DMS153 treated with DMSO at 0.1 percent for 48 hours (cell line): ENCODE measurements at regions not wholly inside any gene's neighbourhood (a gene's known extent, or its start where the extent isn't known, plus 50 kb on each side); places are given as distances from the start of the nearest gene placed in this dataset.
"Not testable (repeated sequence)": the region's sequence is repeated elsewhere in the genome, so short reads cannot be mapped to it uniquely, and the experiment has no call there.

ENCODE experiments used
- DNase-seq: peaks from one replicate; lab custom pipeline; 2025; ENCODE audit not compliant: unreplicated experiment; lab: John Stamatoyannopoulos, UW

DNA sequence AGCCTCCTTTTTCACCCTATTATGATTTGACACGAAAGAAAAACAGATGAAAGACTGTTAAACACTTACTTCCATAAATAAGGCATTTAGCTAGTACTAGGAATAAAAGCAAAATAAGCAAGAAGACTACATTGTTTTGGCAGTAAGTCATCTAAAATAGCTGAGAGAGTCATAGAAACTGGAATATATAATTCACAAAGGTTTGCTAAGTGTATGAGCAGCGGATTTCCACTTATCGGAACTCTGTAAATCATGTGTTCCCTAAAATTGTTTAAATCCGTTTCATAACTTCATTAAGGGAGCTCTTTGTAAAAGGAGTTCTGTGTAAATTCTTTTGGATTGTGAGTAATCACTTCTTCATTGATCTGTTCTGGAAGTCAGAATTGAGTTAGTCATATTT is 202.5 kb upstream of the CBLB start:
- DNase-seq = no peak

DNA sequence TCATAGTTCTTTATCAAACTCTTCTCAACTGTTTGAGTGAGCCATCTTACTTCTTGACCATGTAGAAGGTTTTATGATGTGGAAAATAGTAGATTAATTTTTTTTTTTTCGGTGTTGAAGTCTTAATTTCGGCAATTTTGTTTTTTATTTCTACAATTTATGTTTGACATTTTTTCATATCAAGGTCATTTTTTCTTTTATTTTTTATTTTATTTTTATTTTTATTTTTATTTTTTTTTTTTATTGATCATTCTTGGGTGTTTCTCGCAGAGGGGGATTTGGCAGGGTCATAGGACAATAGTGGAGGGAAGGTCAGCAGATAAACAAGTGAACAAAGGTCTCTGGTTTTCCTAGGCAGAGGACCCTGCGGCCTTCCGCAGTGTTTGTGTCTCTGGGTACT is 203.8 kb upstream of the CBLB start:
- DNase-seq = not testable (repeated sequence)

DNA sequence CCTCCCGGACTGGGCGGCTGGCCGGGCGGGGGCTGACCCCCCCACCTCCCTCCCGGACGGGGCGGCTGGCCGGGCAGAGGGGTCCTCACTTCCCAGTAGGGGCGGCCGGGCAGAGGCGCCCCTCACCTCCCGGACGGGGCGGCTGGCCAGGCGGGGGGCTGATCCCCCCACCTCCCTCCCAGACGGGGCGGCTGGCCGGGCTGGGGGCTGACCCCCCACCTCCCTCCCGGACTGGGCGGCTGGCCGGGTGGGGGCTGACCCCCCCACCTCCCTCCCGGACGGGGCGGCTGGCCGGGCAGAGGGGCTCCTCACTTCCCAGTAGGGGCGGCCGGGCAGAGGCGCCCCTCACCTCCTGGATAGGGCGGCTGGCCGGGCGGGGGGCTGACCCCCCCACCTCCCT is 205.0 kb upstream of the CBLB start:
- not testable (repeated sequence) for DNase-seq

DNA sequence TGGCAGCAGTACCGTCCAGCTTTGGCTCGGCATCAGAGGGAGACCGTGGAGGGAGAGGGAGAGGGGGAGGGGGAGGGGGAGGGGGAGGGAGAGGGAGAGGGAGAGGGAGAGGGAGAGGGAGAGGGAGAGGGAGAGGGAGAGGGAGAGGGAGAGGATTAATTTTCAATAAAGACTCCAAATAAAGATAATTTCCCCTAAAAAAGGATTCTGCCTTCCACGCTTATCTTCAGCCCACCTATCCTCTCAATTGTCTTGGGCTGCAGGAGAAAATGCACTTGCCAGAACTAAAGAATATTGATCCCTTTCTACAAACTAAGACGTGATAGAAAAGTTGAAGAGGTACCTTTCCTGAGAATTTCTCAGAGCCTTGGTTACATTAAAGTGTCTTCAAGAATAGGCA is 206.9 kb upstream of the CBLB start:
- DNase-seq = not testable (repeated sequence)

DNA sequence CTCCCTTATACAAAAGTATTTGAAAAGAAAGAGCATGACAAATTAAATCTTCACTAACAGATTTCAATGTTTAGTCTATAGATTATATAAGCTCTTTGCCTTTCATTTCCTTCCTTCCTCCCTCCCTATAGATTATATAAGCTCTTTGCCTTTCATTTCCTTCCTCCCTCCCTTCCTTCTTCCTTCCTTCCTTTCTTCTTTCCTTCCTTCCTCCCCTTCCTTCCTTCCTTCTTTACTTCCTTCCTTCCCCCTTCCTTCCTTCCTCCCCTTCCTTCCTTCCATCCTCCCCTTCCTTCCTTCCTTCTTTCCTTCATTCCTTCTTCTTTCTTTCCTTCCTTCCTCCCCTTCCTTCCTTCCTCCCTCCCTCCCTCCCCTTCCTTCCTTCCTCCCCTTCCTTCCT is 209.8 kb upstream of the CBLB start:
- no peak for DNase-seq

DNA sequence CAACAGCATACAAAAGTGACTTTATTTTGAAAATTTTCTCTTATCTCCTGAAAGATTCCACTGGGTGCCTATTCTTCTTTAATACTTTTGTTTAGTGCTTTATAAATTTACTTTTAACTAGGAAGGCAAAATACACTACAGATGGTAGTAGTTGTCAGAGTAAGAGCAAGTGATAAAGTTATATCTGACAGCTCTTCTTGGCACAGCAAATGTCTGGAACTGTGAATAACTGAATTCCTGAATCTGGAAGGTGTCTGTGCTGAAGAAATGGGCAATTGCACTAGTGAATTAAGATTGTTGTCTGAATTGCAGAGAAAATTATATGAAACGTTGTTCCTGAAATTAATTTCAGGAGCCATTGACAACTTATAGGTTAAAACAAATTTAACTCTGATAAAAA is 213.8 kb upstream of the CBLB start:
- no peak for DNase-seq

DNA sequence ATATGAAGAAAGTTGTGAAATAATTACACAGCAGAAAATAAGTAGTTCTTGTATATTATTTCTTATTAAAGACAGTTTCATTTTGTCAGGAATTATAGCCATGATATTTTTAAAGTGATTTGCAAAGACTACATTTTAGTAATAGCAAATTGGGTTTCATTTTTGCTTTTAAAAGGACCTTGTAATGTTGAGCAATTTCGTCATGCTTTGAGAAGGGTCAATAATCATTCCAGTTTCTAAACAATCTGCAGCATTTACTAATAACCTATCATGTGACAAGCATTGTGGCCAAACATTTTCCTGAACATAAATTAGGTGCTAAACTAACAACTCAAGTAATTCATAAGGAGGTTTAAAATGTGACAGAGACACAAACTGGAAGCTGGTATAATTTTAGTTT is 214.4 kb upstream of the CBLB start:
- DNase-seq = no peak

DNA sequence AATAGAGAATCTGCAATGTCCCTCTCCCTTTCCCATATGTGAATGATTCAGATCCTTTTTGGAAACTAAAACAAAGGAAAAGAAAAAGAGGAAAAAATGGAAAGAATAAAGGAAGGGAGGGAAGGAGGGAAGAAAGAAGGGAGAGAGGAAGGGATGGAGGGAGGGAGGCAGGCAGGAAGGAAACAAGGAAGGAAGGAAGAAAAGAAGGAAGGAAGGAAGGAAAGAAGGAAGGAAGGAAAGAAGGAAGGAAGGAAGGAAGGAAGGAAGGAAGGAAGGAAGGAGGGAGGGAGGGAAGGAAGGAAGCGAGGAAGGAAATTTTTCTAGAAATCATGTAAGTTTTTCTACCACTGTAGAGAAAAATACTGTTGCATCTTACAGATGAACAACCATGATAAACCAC is 215.0 kb upstream of the CBLB start:
- no peak for DNase-seq

DNA sequence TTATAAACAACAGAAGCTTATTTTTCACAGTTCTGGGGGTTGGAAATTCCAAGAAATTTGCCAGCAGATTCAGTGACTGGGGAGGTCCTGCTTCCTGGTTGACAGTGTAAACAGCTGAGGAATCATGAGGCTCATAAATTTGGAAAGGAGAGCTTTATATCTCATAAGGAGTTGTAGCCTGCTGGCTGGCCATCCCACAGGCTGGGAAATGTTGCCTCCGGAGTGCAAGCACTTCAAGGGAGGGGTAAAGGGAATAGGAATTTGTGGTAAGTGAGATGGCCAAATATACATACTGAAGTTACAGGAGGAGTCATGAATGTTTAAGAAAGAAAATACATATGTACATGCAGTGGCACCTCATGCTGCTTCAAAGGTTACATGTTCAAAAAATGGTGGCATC is 217.2 kb upstream of the CBLB start:
- DNase-seq = no peak

DNA sequence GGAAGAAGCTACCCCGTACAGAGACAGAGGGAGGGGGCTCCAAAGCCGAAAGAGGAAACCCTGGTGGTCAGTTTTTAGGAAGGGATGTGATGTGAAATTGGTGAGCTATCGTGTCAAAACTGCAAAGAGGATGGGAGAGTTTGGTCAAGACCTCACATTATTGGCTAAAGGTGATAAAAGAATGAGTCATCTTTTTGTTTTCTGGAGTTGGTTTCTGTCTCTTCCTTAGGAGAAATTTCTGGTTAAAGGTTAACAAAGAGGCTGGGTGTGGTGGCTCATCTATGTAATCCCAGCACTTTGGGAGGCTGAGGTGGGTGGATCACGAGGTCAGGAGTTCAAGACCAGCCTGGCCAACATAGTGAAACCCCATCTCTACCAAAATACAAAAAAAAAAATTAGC is 217.8 kb upstream of the CBLB start:
- no peak for DNase-seq

DNA sequence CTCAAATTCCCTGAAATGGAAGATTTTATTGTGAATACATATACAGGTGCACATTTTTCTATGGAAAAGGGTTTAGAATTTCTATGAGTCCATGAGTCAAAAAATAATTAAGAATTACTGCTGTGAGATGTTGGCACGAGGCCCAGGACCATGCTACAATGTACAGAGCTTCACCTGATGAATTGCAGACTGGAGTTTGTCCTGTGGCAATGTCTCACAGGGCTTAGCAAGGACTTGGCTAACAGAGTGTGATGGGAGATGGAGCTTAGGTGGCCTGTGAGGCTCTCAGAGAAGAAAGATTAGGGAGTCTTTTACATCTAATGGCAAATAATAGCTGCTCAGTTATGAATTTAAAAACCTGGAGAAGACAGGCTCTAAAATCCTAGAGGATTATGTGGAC is 219.5 kb upstream of the CBLB start:
- DNase-seq = no peak

DNA sequence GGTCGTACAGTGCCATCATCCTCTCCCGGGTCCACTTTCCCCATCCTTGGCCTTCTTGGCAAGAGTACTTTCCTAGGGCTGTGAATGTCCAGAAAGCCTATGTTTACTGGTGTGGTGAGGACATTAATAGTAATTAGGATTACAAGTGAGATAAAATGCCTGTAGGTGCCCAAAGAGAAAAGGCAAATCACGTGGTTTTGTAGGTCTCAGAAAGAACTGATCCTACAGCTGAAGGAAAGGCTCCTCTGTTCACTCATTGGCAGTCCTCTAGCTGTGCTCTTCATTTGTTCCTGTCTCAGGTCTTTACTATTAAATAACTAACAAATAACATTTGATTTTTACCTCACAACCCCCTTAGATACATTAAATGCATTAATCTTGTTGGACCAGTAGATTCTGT is 220.1 kb upstream of the CBLB start:
- DNase-seq = no peak

DNA sequence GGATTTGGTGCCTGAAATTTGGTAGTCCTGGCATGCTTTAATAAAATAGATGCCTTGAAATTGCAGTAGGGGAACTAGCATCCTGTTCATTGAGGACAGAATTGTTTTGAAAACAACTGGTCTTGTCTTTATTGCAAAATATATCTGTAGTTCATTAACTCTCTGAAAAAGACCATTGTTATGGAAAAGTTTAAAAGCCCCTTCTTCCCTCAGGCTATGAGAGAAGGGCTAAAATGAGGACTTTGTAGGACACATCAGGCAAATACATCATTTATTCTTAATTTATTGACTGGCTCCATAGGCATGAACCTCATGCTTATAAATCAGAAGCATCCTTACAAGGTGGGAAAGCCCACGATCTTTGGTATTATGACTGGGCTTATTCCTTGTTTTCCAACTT is 221.0 kb upstream of the CBLB start:
- no peak for DNase-seq

DNA sequence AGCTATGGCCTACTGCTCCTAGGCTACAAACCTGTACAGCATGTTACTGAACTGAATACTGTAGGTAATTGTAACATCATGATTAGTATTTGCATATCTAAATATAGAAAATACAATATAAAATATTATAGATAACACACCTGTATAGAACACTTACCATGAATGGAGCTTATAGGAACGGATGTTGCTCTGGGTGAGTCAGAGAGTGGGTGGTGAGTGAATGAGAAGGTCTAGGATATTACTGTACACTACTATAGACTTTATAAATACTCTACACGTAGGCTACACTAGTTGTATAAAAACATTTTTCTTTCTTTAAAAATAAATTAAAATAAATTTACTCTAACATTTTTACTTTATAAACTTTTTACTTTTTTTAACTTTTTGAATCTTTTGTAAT is 224.0 kb upstream of the CBLB start:
- DNase-seq = no peak

DNA sequence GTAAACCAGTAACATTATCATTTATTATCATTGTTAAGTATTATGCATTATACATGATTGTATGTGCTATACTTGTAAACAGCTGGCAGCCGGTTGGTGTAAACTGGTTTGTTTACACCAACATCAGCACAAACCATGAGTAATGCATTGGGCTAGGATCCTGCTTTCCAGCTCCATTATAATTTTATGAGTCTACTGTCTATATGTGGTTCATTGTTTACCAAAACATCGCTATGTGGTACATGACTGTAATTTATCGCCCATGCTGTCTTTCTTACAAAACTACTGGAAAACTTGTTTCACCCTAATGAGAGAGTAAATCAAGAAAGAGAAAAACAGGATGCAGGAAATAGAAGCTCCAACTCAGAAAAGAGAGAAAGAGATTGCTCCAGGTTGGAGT is 224.8 kb upstream of the CBLB start:
- DNase-seq = no peak

DNA sequence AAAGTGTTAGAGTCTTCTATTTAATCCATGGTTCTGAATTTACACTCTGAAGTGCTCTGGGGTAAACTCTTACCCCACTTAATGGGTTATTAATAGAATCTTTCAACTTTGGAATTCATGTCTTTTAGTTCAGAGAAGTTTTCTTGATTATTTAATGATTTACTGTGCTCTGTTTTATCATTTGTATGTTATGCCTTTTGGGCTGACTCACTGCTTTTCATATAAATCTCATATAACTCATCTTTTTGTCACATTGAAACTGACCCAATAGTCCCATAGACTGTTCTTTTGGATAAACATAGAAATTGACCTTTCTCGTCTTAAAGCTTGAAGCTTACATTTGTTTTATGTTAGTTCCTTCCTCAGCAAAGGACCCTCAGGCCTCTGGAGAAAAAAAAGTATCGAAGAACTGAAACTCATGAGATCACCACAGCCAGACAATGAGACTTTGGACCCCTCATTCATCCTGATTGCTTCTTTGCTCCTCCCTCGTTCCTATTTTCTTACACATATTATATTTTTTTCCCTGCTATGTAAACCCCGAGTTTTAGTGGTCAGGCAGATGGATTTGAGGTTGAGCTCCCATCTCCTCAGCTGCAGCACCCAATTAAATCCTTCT is 229.1 kb upstream of the CBLB start:
- no peak for DNase-seq

DNA sequence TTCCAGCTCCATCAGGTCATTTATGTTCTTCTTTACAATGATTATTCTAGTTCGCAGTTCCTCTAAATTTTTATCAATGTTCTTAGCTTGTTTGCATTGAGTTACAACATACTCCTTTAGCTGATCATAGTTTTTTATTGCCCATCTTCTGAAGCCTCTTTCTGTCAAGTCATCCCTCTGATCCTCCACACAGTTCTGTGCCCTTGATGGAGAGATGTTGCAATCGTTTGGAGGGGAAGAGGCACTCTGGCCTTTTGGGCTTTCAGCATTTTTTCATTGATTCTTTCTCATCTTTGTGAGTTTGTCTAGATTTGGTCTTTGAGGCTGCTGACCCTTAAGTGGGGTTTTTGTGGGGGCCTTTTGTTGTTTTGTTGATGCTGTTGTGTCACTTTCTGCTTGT is 234.6 kb upstream of the CBLB start:
- no peak for DNase-seq

DNA sequence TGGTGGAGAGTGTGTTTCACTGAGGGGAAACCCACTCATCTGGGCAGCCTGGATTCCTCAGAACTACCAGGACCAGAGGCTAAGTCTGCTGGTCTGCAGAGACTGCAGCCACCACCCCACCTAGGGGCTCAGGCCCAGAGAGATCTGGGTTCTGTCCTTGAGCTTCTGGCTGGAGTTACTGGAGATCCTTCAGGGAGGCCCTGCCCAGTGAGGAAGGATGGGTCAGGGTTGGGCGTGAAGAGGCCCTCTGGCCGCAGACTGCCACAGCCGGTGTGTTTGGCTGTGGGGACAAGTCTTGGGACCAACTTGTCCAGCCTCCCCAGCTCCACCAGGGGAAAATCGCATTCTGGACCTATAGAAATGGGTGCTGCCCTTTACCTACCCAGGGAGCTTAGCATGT is 235.3 kb upstream of the CBLB start:
- no peak for DNase-seq

DNA sequence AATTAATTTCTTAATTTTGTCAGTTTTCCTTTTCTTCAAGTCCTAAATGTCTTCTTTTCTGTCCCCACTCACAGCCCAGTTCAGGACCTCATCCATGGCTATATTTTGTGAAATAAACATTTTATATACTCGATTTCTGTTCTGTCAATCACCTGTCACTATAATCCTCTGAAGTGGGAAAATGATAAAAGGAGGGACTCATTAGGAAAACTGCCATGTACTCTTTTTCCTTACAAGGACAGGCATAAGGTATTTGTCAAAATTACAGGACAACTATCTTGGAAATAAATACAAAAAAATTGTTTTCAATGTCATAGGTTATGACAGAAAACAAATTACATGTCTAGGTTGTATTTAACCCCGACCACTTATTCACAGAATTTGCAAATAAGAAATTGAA is 240.1 kb upstream of the CBLB start:
- no peak for DNase-seq

DNA sequence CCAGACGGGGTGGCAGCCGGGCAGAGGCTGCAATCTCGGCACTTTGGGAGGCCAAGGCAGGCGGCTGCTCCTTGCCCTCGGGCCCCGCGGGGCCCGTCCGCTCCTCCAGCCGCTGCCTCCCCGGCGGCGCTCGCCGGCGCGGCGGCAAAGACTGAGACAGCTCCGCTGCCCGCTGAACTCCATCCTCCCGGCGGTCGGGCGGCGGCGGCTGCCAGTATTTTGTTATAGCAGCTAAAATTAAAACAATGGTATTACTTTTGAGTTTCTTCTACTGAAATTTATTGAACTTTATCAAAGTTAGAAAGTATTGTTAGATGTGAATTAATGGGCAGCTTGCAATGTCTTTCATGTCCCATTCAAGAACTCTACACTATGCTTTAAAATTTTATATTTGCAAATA is 243.7 kb upstream of the CBLB start:
- not testable (repeated sequence) for DNase-seq

DNA sequence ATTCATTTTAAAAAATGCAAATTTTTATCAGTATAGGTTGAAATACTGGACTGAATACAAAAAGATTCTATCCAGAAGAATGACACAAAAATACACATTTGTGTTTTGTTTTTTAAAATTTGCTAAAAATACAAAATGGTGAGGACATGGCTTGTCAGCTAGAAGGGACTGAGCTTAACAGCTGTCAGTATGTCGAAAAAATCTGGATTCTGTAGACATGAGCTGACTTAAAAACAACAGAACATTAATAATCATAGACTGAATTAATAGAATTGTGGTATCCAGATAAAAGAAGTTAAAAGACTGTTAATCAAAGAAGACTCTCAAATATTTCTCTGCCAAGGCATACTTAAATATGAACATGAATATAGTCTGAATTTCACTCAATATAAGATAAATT is 244.9 kb upstream of the CBLB start:
- no peak for DNase-seq

DNA sequence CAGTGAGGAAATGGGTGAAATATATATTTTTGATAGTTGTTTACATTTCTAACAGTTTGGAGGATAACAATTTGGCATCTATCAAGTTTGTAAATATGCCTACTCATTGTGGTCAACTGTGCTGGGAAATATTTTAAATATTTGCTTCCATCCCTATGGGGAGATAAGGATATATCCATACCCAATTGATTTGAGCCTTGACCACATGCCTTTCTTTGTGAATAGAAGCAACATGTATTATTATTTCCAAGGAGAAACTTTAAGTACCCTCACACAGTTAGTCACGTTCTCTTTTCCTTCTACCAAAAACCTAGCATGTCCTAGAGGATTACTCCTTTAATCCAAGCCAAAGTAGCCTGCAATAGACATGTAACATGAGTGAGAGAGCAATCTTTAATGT is 245.4 kb upstream of the CBLB start:
- no peak for DNase-seq

DNA sequence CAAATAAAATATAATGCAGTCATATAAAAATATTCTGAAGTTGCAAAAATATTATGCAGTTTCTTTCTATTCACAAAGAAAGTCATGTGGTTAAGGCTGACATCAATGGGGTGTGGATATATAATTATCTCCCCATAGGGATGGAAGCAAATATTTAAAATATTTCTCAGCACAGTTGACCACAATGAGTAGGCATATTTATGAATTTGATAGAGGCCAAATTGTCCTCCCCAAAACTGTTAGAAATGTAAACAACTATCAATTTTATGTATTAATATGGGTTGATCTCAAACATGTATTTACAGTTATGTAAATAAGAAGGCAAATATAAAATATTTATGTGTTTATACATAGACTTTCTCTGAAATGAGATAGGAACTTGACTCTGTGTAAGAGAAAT is 246.0 kb upstream of the CBLB start:
- DNase-seq = no peak

DNA sequence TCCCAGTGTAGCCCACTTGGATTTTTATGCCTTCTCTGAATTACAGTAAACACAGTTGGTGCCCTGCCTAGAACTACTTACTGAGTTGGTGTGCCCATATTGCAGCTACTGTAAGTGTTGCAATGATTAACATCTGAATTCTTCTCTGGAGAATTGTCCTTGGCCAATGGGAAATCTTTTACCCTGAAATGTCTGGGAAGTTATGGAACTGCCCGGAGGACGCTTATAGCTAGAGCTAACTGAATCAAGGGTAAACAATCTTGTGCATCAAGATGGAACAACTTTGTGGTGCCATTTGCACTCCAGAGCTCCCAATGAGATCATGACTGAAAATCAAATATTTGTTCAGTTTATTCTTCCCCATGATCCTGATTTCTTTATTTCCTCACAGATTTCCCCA is 246.7 kb upstream of the CBLB start:
- DNase-seq = no peak
